ENCODE measurements at regions not wholly inside any gene's neighbourhood (a gene's known extent, or its start where the extent isn't known, plus 50 kb on each side); places are given as distances from the start of the nearest gene placed in this dataset.

GRCh38 chr18:27595113-27595838, 410.2 kb upstream of the CHST9 start:
- H3K27ac ChIP-seq, result no peak overlapping the region
- H3K27me3 ChIP-seq, result no peaks in the 10 kb centered on the region
- H3K36me3 ChIP-seq, result no peaks in the 10 kb centered on the region
- no peak overlapping the region for H3K4me3 ChIP-seq (ENCODE audit: low read depth in 1 of 2, low read length in 1 of 2)
- TF ChIP-seq, protein P1, sequence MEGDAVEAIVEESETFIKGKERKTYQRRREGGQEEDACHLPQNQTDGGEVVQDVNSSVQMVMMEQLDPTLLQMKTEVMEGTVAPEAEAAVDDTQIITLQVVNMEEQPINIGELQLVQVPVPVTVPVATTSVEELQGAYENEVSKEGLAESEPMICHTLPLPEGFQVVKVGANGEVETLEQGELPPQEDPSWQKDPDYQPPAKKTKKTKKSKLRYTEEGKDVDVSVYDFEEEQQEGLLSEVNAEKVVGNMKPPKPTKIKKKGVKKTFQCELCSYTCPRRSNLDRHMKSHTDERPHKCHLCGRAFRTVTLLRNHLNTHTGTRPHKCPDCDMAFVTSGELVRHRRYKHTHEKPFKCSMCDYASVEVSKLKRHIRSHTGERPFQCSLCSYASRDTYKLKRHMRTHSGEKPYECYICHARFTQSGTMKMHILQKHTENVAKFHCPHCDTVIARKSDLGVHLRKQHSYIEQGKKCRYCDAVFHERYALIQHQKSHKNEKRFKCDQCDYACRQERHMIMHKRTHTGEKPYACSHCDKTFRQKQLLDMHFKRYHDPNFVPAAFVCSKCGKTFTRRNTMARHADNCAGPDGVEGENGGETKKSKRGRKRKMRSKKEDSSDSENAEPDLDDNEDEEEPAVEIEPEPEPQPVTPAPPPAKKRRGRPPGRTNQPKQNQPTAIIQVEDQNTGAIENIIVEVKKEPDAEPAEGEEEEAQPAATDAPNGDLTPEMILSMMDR (IDR thresholded peaks at IDR 0.05), result no peak
- H3K4me1 ChIP-seq (ENCODE audit: control insufficient read depth in 1 of 2, insufficient read depth in 1 of 2, low read depth in 1 of 2, low read length in 1 of 2), result no peaks in the 10 kb centered on the region
- no peaks in the 10 kb centered on the region for H3K9me3 ChIP-seq

DNA sequence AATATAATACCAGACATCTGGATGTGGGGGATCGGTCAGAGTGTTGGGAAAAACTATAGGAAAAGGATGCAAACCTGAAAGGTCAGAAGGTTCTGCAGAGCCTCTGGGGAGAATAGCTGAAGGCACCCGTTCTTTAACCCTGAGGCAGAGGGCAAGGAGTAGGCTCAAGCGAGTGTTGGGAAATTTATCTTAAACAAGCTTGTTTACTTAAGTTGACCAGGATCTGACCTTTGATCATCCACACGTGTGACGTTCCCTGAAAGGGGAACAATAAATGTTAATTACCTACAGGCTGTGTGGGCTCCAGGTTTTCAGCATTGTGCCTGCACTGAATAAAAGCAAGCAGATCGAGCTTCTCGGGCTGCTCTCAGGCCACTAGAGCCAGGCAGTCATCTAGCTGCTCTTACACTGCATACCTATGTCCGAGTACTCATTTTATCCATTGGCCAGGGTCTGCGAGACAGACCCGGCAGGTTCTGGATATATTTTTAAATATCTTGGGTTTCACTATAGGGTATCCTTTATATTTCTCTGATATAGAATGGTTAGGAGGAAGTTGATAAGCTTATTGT, 400.6 kb upstream of the CHST9 start:
- Histone ChIP-seq H3K4me1 (ENCODE audit: control insufficient read depth in 1 of 2, insufficient read depth in 1 of 2, low read depth in 1 of 2, low read length in 1 of 2) (no peaks in the 10 kb centered on the region), H3K27me3 (no peaks in the 10 kb centered on the region), H3K9me3 (no peaks in the 10 kb centered on the region), H3K36me3 (no peaks in the 10 kb centered on the region), H3K27ac (no peak overlapping the region), H3K4me3 (ENCODE audit: low read depth in 1 of 2, low read length in 1 of 2) (no peak overlapping the region)
- TF ChIP-seq, protein P1 (IDR thresholded peaks at IDR 0.05), result no peak

DNA sequence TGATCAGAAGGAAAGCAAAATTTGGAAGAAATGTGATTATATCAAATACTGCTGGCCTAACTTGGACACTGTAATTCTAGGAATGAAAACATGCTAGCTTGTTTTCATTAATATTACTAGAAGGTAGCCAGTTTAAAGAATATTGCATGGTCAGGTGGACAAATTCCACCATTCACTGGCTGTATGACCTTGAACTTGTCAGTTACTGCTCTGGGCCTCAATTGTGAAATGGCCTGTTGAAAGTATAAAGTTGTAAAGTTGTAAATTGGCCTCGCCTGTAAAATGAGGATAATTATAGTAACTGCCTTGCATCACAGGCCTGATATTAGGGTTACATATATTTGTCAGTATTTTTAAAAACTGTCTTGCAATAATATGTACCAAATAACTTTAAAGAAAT, 398.4 kb upstream of the CHST9 start:
- Histone ChIP-seq H3K27me3 (no peaks in the 10 kb centered on the region), H3K27ac (no peak overlapping the region), H3K36me3 (no peaks in the 10 kb centered on the region), H3K9me3 (no peaks in the 10 kb centered on the region), H3K4me3 (ENCODE audit: low read depth in 1 of 2, low read length in 1 of 2) (no peak overlapping the region), H3K4me1 (ENCODE audit: control insufficient read depth in 1 of 2, insufficient read depth in 1 of 2, low read depth in 1 of 2, low read length in 1 of 2) (no peaks in the 10 kb centered on the region)
- TF ChIP-seq, protein P1 (IDR thresholded peaks at IDR 0.05), result no peak

DNA sequence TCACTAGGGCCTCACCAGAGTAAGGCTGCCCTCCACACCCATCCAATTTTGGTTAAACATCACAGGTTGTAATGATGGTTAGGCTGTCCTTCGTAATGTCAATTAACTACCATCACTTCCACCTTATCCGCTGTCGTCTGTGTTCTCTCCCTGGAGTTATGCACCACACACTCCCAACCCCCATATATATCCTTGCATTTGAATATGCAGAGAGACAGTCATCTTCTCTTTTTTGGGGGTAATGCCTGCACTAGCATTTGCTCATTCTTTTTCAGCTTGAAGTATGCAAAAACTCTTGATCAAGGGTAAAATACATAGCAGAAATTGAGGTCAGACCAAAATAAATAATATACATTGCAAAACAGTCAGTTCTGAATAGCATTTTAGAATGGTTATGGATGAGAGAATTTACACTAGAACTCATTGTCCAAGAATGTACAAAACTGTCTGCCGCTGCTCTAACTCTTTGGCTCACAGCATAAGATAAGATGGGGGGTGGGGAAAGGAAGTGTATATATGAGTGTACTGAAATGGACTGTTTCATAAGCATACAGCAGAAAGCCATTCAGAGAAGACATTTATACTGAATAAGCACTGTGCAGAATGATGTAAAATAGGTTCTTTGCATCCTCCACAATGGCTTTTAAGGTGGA, 397.8 kb upstream of the CHST9 start:
- no peaks in the 10 kb centered on the region for H3K36me3 ChIP-seq

GRCh38 chr18:27581296-27581904, 396.3 kb upstream of the CHST9 start:
- H3K27ac ChIP-seq, result no peak overlapping the region
- no peaks in the 10 kb centered on the region for H3K36me3 ChIP-seq
- no peaks in the 10 kb centered on the region for H3K9me3 ChIP-seq
- no peaks in the 10 kb centered on the region for H3K27me3 ChIP-seq
- H3K4me3 ChIP-seq (ENCODE audit: low read depth in 1 of 2, low read length in 1 of 2), result no peak overlapping the region
- TF ChIP-seq, protein P1 (IDR thresholded peaks at IDR 0.05), result no peak
- no peaks in the 10 kb centered on the region for H3K4me1 ChIP-seq (ENCODE audit: control insufficient read depth in 1 of 2, insufficient read depth in 1 of 2, low read depth in 1 of 2, low read length in 1 of 2)

More for the DNA sequence above, 397.8 kb upstream of the CHST9 start:
- Histone ChIP-seq H3K9me3 (no peaks in the 10 kb centered on the region), H3K27me3 (no peaks in the 10 kb centered on the region), H3K4me1 (ENCODE audit: control insufficient read depth in 1 of 2, insufficient read depth in 1 of 2, low read depth in 1 of 2, low read length in 1 of 2) (no peaks in the 10 kb centered on the region), H3K27ac (no peak overlapping the region), H3K4me3 (ENCODE audit: low read depth in 1 of 2, low read length in 1 of 2) (no peak overlapping the region)
- TF ChIP-seq, protein P1 (IDR thresholded peaks at IDR 0.05), result no peak
